ENCODE measurements at regions not wholly inside any gene's neighbourhood (a gene's known extent, or its start where the extent isn't known, plus 50 kb on each side); places are given as distances from the start of the nearest gene placed in this dataset.
"Not testable (repeated sequence)": the region's sequence is repeated elsewhere in the genome, so short reads cannot be mapped to it uniquely, and the experiment has no call there.

GRCh38 chr1:148354913-148355308, 128.2 kb downstream of the PPIAL4G start:
- no peak for DNase-seq

- no peak for DNase-seq
Observed at GRCh38 chr1:148354284-148354912, 128.7 kb downstream of the PPIAL4G start.

- peak; percentile 24 for DNase-seq
Observed at GRCh38 chr1:148353461-148354283, 129.4 kb downstream of the PPIAL4G start.

DNA sequence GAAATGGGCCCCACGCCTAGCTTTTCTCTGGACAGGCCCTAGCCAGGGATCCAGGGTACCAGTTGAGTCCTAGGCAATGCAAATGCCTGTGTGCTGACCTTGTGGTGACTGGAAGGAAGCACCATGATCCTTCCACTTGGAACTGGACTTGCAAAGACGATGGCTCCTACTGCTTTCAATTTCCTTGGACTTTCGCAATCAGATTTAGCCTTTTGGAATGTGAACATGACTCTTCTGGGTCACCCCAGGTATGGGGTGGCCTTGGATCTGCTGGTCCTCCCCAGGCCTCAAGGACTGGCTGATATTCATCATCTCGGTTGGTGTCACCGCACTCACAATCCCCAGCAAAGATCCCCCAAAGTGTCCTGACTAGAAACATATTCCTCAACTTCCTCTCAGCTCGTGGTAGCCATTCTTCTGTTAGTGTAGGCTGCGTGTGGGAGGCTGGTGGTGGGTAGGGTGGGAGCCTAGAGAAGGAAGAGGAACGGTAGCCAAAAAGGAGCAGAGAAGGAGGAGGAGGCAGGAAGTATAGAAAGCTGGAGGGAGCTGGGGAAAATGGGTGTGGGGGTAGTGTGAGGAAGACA, 130.5 kb downstream of the PPIAL4G start:
- no peak for DNase-seq

GRCh38 chr1:148347781-148348180, 135.3 kb downstream of the PPIAL4G start:
- no peak for DNase-seq

- peak; percentile 34 for DNase-seq
Observed at GRCh38 chr1:148345659-148346151, 137.4 kb downstream of the PPIAL4G start.

- DNase-seq: not testable (repeated sequence)
Observed at GRCh38 chr1:148344651-148345050, 138.5 kb downstream of the PPIAL4G start.

GRCh38 chr1:148341729-148342128, 141.4 kb downstream of the PPIAL4G start:
- DNase-seq: not testable (repeated sequence)

GRCh38 chr1:148336121-148336918, 146.8 kb downstream of the PPIAL4G start:
- not testable (repeated sequence) for DNase-seq

DNA sequence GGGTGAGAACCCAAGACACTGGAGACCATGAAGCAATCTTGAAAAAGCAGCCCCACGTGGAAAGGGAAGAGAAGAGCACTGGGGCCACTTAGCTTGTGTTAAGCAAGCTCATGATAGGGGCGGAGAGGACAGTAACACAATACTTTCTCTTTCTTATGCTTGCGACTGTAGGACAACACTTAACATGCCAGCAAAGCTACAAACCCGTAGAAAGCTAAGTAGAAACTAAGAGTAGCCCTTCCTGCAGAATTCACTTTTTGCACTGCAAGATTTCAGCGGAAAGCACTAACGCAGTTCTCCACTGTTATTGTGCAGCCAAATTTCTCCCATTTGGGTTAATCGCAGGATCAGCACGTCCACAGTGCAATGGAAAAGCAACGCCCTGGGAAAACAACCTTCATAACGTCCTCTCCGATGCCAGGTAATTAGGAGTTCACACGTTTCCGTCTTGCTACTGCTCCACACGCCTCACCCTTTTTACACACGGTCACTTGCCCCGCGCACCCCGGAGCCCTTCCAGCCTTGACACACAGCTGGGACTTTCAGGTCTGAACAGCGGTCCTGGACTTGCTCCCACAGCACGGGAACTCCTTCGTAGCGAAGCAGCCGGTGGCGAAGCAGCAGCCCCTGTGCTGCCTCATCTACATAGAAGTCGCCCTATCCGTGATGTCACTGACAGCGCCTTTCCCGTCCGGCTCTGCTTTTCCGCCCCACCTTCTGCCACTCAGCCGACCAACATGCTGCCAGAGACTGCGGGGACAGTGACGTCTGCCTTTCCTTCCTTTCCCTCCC, 148.6 kb downstream of the PPIAL4G start:
- DNase-seq: peak; percentile 83

GRCh38 chr1:148333875-148334338, 149.2 kb downstream of the PPIAL4G start:
- no peak for DNase-seq

GRCh38 chr1:148328884-148329283, 154.2 kb downstream of the PPIAL4G start:
- DNase-seq: no peak

GRCh38 chr1:148325031-148325430, 158.1 kb downstream of the PPIAL4G start:
- DNase-seq: not testable (repeated sequence)

GRCh38 chr1:148324465-148324864, 158.6 kb downstream of the PPIAL4G start:
- not testable (repeated sequence) for DNase-seq

- not testable (repeated sequence) for DNase-seq
Observed at GRCh38 chr1:148320079-148320478, 163.0 kb downstream of the PPIAL4G start.

- no peak for DNase-seq
Observed at GRCh38 chr1:148318904-148319242, 164.2 kb downstream of the PPIAL4G start.

DNA sequence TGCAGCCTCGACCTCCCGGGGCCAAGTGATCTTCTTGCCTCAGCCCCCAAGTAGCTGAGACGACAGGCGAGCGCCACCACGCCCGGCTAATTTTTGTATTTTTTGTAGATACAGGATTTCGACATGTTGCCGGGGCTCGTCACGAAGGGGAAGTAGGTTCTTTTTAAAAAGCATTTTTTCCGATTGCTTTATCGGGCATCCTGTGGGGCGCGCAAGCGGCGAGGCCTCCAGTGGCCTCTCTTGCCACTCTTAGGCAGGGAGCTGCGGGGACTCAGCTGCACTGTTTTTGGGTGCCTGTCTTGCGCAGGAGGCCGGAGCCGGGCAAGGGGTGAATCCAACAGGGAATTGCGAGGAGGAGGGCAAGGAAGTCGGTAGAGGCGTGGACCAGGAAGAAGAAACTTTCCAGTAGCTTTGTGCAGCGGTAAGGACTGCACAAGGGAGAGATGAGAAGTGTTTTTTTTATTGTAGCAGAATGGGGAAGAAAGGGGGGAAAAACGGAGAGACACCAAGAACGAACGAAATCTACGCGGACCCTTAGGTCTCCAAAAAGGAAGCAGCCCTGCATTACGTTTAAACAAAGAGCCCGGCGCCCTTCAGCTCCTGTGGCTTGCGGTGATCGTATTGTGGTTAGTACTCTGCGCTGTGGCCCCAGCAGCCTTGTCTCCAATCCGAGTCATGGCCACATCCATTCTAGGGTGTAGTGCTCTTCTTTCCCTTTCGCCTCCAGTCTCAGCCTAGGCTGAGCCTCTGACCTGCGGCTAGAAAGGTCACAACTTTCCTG, 164.8 kb downstream of the PPIAL4G start:
- peak; percentile 59 for DNase-seq

GRCh38 chr1:148317288-148317985, 165.4 kb upstream of the NBPF11 start:
- no peak for DNase-seq

DNA sequence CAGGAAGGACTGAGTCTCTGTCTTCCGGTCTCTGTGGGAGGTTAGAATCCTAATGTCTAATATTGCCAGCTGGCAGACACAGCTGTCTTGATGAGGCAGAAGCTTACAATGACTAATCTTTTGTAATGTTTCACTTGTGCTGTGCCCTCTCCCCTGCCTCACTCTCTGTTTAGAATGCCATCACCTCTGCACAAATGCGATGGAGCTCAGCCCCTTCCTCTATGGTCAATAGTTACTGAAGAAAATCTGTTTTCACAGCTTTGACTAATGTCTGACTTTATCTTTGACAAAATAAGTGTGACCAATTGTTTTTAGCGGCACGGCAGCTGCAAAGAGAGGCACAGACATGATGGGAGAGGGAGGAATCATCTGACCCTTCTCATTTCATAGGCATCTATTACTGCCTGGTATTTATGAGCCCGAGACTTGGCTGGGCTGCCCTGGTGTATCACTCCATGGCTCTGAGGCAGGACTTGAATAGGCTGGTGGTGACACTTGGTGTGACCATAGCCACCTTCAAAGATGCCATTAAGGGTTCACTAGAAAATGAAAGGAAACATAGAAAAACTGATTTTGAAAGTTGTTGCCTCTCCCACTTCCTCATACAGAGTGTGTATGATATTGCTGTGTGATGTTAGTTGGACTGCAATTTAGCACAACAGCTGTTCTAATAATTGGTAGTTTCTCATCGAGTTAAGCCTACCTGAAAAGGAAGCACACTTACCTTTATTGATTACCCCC, 163.2 kb upstream of the NBPF11 start:
- DNase-seq: no peak

- DNase-seq: no peak
Observed at GRCh38 chr1:148310807-148311206, 158.7 kb upstream of the NBPF11 start.
